ENCODE measurements at regions not wholly inside any gene's neighbourhood (a gene's known extent, or its start where the extent isn't known, plus 50 kb on each side); places are given as distances from the start of the nearest gene placed in this dataset.

DNA sequence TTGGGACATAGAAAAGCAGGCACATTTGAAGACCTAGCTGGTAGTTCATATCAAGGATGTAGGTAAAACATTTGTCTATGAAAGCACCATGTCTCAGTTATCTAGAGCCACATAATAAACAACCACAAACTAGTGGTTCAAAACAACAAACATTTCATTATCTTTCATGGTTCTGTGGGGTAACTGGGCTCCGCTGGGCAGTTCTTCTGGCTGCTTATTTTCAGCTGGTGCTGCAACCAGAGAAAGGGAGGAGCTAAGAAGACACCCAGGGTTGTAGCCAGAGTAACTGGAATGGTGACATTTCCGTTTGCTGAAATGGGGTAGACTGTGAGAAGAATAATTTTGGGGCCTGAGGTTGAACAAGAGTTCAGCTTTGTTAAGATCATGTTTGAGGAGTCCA lies 145.7 kb upstream of the SULF2 start:
- TF ChIP-seq, protein P1, sequence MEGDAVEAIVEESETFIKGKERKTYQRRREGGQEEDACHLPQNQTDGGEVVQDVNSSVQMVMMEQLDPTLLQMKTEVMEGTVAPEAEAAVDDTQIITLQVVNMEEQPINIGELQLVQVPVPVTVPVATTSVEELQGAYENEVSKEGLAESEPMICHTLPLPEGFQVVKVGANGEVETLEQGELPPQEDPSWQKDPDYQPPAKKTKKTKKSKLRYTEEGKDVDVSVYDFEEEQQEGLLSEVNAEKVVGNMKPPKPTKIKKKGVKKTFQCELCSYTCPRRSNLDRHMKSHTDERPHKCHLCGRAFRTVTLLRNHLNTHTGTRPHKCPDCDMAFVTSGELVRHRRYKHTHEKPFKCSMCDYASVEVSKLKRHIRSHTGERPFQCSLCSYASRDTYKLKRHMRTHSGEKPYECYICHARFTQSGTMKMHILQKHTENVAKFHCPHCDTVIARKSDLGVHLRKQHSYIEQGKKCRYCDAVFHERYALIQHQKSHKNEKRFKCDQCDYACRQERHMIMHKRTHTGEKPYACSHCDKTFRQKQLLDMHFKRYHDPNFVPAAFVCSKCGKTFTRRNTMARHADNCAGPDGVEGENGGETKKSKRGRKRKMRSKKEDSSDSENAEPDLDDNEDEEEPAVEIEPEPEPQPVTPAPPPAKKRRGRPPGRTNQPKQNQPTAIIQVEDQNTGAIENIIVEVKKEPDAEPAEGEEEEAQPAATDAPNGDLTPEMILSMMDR (IDR thresholded peaks at IDR 0.05; ENCODE audit: low read depth, low read length) = no peak
- no peak for TF ChIP-seq EZH2phosphoT487 (IDR thresholded peaks at IDR 0.05; ENCODE audit: low read depth)
